ENCODE measurements at regions not wholly inside any gene's neighbourhood (a gene's known extent, or its start where the extent isn't known, plus 50 kb on each side); places are given as distances from the start of the nearest gene placed in this dataset.
"Not testable (repeated sequence)": the region's sequence is repeated elsewhere in the genome, so short reads cannot be mapped to it uniquely, and the experiment has no call there.

DNA sequence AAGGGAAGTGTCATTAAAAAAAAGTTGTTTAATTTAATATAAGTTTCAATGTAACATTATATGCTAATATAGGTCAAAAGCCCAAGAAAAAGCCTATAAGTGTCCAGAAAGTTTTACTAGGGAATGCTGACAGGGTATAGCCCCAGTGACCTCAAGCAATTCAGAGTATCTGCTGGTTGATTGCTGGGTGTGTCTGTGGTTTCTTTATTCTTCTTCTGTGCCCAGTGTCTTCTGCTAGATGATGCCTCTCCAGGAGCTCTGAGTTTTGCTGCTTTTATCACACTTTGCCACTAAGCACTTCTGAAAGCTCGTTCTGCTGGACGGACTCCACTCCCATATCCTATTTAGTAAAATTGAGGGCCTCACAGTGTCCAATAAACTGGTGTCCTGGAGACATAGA lies 212.2 kb upstream of the NRG3 start:
- no peak for DNase-seq

DNA sequence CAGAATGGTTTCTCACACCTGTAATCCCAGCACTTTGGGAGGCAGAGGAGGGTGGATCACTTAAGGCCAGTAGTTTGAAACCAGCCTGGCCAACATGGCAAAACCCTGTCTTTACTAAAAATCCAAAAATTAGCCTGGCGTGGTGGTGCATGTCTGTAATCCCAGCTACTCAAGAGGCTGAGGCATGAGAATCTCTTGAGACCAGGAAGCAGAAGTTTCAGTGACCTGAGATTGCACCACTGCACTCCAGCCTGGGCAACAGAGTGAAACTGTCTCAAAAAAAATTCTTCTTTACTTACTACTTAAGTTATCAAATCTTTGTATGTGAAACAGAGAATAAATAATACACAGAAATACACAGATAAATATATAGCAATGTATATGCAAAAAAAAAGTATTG lies 210.2 kb upstream of the NRG3 start:
- DNase-seq, result not testable (repeated sequence)

DNA sequence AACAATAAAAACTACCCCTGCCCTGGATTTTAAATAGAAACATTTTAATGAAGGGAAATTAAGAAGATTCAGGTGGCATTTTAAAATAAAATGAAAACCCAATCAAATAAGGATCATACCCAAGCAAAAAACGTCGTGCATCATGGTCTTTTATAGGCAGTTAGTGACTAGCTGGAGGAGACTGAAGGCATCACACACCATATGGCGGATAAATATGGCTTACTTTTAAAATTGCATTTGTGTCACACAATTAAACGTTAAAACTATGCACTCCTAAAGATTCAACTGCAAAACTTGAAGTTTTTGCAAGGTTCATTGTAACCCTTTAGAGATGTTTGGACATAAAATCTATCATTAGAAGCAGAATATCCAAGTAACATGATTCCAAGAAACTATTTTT lies 200.1 kb upstream of the NRG3 start:
- no peak for DNase-seq

DNA sequence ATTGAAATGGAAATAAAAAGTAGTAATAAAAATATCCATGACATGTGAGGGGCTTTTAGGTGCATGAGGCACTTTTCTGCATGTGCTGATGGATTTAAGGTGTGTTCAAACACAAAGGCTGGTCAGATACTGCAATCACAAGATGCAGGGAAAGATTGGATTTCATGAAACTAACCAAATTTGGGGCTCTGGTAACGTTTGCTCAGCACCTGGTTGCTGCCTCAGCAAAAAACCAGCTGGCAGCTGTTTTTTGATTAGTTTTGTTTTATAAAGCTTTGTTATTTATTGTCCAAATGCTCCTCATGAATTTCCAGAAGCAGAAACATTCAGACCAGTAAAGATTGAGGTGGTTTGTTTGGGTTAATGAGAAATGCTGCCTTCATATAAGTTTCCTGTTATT lies 195.7 kb upstream of the NRG3 start:
- no peak for DNase-seq

DNA sequence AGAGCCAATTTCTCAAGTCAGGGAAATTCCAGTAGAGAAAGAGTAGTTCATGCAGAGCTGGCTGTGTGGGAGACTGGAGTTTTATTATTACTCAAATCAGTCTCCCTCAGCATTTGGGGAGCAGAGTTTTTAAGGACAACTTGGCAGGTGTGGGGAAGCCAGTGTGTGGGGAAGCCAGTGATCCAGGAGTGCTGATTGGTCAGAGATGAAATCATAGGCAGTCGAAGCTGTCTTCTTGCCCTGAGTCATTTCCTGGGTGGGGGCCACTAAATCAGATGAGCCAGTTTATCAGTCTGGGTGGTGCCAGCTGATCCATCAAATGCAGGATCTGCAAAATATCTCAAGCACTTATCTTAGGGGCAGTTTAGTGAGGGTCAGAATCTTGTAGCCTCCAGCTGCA lies 194.6 kb upstream of the NRG3 start:
- no peak for DNase-seq

DNA sequence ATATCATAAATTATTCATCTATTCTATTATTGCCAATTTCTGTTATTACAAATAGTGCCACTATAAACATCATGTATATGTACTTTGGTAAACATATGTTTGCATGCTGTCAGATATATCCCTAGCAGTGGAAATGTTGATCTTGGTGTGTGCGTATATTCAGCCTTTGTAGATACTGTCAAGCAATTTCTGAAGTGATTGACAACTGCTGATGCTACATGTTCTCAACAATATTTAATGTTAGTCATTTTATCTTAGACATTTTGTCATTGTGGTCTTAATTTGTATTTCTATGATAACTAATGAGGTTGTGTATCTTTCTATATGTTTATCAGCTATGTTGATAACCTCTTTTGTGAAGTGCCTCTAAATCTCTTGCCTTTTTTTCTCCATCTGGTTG lies 186.5 kb upstream of the NRG3 start:
- no peak for DNase-seq

DNA sequence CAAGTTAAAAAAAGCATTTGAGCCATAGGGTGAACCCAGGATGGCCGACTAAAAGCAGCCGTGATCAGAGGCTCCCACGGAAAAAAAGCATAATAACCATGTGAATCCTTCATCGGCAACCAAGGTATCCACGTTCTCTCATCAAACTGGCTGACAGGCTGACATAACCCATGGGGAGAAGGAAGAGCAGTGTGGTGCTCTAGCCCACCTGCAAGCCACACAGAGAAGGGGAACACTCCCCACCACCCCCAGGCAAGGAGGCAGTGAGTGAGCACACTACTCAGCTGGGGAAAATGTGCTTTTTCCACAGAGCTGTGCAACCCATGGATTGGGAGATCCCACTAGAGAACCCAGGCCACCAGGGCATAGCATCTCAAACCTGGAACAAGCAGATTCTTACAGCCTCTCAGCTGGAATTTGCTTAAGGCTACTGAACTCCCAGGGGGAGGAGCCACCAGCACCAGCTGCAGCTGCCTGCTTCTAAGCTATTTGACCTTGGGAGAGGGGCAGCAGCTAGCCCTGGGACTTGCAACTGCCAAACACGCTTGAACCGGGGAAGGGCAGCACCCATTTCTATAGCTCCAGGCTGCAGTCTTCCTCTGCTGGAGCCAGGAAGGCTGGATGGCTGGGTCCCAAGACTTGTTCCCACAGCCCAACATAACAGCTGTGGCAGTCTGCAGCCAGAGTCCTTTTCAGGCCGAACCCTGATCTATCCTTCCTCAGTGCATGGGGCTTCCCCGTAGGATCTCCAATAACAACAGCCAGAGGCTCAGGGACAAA lies 178.2 kb upstream of the NRG3 start:
- DNase-seq, result no peak

DNA sequence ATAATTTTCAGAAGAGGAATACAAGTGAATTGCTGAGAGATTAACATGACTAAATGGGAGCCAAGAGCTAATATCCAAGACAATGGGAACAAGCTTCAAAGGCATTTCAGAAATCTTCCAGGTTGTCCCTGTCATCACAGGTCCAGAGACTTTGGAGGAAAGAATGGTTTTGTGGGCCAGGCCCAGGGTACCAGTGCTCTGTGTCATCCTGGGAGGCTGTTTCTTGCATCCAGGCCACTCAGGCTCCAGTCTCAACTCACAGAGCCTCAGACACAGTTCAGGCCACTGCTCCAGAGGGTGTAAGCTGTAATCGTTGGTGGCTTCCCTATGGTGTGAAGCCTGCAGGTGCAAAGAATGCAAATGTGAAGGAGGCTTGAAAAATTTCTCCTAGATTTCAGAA lies 170.4 kb upstream of the NRG3 start:
- no peak for DNase-seq

DNA sequence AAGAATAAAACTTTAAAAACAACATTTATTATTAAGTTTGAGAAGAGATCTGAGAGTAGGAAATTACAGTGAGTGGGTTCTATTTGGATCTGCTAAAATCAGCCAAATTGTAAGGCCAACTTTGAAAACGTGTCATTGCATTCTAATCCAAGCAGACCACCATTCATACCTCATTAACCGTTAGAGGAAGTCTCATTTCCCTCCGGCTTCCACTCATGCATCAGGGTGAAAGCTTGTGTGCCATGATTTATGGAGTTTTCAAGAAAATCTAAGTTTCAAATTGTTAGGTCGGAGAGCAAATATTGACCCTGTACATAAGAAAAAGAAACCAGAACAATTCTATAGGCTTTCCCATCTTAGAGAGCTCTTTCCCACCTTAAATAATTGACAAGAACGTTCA lies 166.6 kb upstream of the NRG3 start:
- no peak for DNase-seq

DNA sequence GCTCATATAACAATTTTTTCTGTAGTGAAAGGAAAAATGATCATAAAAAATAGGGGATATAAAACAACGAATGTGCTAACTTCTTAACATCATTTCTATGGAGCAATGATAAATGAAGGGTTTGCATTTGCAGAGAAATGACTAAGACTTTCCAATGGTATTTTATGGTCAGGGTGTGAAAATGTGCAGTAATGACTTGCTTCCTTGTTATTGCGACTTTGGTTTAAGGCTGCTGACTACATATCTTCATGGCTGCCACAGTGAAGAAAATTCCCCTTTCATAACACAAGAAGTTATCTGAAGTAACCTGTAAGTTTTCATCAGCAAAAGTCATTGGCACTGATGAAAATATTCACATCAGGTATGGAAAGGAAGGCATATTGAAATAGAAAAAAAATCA lies 166.1 kb upstream of the NRG3 start:
- DNase-seq, result no peak

DNA sequence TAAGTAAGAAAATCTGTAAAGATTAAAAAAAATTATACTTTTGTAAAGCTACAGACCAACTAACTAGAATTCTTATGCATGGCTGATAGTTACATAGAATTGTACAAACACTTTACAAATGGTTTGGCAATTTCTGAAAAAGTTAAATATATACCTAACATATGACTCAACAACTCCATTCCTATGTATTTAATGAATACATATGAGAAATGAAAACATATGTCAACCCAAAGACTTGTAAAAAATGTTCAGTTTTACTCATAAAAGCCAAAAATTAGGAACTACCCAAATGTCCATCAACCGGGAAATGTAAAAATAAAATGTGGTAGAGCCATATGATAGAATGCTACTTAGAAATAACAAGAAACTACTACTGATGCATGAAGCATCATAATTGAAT lies 152.6 kb upstream of the NRG3 start:
- DNase-seq, result no peak

DNA sequence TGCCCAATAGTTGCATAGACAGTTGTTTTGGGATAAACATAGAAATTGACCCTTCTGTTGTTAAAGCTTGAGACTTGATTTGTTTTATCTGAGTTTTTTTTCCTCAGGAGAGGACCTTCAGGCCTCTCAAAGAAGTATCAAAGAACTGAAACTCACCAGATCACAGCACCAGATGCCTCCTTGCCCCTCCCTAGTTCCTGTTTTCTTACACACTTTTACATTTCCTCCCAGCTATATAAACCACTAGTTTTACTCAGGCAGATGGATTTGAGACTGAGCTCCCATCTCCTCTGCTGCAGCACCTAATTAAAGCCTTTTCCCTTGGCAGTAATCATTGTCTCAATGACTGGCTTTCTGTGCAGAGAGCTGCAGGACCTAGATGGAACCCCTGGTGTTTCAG lies 150.6 kb upstream of the NRG3 start:
- DNase-seq, result no peak

DNA sequence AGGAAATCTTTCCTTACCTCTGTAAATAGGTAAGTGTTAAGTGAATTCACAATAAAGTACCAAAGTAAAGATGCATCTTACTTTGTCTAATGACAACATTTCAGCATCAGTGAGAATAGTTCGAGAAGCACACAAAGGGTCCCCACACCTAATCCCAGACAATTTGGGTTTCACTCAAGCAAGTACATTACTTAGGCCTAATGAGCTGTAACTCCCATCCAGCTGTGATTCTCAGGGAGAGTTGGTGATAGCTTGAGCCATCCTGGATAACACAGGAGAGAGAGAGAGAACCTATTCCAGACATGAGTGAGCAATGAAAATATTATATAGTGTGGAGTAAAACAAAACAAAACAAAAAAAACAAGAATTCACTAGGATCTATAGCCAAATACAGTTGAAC lies 149.1 kb upstream of the NRG3 start:
- no peak for DNase-seq

DNA sequence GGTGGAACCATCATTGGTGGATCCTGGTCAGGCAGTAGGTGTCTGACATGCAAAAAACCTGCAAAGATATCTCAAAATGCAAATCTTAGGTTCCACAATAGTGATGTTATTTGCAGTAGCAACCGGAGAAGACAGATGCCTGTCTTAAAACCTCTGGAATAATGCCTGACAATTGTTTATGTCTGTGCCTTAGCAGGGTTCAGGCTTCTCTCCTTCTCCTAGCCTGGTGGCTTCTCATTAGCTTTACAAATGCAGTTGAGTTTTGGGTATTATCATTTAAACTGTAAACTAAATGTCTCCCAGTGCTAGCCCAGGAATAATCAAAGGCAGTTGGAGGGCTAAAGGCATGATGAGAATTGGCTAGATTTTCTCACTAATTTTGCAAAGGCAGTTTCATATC lies 146.3 kb upstream of the NRG3 start:
- no peak for DNase-seq

DNA sequence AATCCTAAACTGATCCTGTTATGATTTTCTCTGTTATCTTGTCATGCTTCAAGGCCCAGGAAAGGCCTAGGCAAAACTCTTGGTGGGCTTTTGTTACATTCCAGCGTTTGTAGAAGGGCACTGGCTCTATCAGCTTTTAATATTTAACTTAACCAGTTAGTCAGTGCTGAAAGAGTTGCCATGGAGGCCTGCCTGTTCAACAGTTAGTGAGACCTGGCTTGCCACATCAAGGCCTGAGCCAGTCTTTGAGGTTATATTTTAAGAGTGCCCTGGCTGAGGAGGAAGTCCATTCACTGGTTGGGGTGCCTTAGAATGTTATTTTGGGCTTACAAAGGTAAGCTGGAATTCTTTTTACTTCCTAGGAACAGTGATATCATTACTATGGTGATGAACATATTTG lies 144.1 kb upstream of the NRG3 start:
- no peak for DNase-seq

DNA sequence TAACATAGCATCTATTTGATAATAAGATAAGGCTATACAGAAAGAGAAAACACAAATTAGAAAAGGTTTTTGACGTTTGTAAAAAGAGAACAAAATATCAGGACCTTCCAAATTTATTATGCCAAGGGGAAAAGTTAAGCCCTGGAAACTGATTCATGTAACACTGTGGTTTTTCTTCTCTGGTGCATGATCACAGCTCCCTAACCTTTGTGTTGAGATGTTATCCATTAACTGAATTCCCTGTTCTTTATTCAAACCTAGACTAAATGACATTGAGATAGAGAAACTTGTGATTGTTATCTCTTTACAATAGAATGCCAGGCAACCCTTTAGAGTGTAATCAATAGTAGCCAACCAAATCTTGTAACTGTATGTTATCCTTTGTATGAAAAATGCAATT lies 141.5 kb upstream of the NRG3 start:
- DNase-seq, result no peak

DNA sequence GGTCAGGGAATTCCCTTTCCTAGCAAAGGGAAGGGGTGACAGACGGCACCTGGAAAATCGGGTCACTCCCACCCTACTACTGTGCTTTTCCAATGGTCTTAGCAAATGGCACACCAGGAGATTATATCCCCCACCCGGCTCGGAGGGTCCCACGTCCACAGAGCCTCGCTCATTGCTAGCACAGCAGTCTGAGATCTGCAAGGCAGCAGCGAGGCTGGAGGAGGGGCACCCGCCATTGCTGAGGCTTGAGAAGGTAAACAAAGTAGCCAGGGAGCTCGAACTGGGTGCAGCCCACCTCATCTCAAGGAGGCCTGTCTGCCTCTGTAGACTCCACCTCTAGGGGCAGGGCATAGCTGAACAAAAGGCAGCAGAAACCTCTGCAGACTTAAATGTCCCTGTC lies 139.8 kb upstream of the NRG3 start:
- DNase-seq, result not testable (repeated sequence)

DNA sequence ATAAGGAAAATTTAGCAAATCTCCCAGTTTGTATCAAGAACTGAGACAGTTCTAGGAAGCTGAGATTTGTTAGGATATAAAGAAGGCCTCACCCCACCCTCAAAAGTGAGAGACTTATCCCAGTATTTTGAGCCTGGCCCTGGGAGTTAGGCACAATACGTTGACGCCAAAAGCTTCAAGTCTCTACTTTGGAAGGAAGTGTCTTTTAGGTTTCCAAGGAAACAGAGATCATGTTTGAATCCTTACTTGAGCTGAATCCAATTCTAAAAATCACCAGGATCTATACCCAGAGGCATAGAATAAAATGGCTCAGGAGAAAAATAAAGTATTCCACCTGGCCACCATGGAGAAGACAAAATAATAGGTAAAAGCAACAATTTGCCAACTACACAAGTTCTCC lies 115.9 kb upstream of the NRG3 start:
- no peak for DNase-seq

DNA sequence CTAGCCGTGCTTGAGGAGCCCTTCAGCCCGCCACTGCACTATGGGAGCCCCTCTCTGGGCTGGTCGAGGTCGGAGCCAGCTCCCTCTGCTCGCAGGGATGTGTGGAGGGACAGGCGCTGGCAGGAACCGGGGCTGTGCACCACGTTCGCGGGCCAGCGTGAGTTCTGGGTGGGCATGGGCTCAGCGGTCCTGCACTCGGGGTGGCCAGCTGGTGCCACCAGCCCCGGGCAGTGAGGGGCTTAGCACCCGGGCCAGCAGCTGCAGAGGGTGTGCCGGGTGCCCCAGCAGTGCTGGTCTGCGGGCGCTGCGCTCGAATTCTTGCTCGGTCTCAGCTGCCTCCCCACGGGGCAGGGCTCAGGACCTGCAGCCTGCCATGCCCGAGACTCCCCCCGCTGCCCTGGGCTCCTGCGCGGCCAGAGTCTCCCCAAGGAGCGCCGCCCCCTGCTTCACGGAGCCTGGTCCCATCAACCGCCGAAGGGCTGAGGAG lies 90.8 kb upstream of the NRG3 start:
- DNase-seq, result no peak

DNA sequence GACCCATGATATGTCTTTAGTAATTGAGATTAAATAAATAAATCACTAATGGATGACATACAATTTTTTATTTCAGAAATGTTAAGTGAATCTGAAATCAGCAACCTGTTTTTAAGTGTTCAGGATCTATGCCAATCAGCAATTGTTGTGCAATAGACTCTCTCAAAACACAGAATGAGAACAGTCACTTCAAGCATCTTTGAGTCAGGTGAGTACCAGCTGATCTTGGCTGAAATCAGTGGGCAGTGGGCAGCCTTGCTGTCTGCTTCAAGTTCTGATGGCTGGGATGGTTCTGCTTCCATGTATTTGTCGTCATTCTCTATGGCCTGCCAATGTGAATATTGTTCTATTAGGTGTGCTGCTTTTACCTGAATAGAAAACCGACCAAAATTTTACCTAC lies 82.3 kb upstream of the NRG3 start:
- DNase-seq, result no peak

DNA sequence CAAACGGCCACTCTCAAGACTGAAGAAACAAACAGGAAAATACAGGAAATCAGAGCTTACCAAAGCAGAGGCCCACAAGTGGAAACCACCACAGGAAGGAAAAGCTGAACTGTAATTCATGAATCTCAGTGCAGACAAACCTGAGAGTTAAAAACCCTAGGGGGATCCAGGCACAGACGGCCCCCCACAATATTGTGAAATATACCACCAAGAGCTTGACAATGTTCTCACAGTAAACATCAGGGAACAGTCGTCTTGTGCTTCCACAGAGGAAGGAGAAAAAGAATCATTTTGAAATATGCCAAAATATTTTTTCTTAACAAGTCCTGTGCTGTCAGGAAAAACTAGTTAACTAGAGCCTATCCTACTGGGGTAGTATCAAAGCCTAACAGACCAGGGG lies 68.2 kb upstream of the NRG3 start:
- no peak for DNase-seq

DNA sequence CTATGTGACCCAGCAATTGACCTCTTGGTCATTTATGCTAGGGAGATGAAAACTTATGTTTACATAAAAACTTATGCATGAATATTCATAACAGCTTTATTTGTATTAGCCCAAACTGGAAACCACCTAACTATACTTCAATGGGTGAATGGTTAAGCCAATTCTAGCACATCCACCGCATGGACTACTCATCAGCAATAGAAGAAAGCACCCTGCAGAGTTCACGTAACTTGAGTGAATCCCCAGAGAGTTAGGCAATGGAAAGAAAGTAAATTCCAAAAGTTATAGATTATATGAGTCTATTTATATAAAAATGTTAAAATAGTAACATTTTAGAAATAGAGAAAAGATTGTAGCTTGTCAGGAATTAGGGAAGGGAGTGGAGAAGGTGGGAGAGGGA lies 60.2 kb upstream of the NRG3 start:
- no peak for DNase-seq

DNA sequence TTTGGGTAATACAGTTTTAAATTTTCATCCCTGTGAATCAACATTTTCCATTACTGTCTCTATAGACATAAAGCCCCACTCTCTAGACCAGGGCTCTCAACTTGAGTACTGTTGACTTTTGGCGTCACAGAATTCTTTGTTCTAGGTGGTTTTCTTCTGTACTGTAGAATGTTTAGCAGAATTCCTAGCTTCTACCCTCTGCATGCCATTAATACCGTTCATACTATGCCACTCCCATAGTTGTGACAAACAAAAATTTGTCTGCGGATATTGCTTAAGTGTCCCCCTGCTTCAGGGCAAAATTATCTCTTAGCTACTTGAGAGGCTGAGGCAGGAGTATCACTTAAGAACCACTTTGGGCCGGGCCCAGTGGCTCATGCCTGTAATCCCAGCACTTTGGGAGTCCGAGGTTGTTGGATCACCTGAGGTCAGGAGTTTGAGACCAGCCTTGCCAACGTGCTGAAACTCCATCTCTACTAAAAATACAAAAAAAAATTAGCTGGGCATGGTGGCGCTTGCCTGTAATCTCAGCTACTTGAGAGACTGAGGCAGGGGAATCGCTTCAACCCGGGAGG lies 57.3 kb upstream of the NRG3 start:
- no peak for DNase-seq

DNA sequence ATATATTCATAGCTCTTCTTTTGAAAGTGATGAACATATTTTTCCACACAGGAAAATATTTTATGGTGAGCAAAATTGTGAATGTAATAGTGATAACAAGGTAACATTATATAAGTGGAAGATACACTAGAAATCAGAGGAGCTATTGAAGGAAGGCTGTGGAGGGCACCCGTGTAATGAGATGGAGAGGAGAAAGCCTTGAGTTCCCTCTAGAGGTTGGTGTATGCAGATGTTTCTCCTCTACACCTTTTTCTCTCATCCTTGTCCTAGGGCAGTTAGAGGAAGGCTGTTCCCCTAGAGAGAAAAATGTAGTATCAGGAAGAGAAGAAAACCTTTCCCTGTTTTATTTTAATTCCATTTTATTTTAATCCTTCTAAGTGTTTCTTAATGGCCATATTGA lies 54.6 kb upstream of the NRG3 start:
- no peak for DNase-seq

Measured in NCI-H524 treated with DMSO at 0.1 percent for 48 hours (cell line).